ENCODE measurements at regions not wholly inside any gene's neighbourhood (a gene's known extent, or its start where the extent isn't known, plus 50 kb on each side); places are given as distances from the start of the nearest gene placed in this dataset.

DNA sequence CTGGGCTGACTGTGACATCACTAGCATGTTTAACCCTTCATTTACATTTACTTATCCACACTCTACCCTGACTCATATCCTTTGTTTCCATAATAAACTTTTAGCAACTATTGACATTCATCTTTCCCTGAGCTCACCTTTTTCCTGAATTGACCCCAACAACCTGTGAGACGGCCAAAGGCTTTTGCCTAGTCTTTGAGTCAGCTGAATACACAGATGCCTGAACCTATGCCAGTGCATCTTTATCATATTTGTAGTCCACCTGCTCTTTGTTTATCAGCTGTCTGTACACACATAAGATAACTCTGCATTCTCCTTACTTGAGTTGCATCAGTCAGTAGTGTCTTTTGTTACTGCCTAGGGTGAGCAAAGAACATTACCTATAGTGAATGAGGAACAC is 128.5 kb upstream of the HMHB1 start:
- TF ChIP-seq, protein P1, sequence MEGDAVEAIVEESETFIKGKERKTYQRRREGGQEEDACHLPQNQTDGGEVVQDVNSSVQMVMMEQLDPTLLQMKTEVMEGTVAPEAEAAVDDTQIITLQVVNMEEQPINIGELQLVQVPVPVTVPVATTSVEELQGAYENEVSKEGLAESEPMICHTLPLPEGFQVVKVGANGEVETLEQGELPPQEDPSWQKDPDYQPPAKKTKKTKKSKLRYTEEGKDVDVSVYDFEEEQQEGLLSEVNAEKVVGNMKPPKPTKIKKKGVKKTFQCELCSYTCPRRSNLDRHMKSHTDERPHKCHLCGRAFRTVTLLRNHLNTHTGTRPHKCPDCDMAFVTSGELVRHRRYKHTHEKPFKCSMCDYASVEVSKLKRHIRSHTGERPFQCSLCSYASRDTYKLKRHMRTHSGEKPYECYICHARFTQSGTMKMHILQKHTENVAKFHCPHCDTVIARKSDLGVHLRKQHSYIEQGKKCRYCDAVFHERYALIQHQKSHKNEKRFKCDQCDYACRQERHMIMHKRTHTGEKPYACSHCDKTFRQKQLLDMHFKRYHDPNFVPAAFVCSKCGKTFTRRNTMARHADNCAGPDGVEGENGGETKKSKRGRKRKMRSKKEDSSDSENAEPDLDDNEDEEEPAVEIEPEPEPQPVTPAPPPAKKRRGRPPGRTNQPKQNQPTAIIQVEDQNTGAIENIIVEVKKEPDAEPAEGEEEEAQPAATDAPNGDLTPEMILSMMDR (IDR thresholded peaks at IDR 0.05; ENCODE audit: low read depth, low read length) = no peak
- TF ChIP-seq EZH2phosphoT487 (IDR thresholded peaks at IDR 0.05; ENCODE audit: low read depth) = no peak
